Skeletal muscle tissue (tissue), 3 donors: ENCODE measurements at regions not wholly inside any gene's neighbourhood (a gene's known extent, or its start where the extent isn't known, plus 50 kb on each side); places are given as distances from the start of the nearest gene placed in this dataset.
"Not testable (repeated sequence)": the region's sequence is repeated elsewhere in the genome, so short reads cannot be mapped to it uniquely, and the experiment has no call there.

Source experiments
- H3K27ac ChIP-seq: one replicate; pipeline ENCODE4 v1.7.0; 2013; ENCODE audit warnings: mild to moderate bottlenecking, low read depth, low read length, inconsistent platforms
- H3K27me3 ChIP-seq, 3 donors: one replicate each; pipeline ENCODE4 v1.7.0; 2013; ENCODE audit warnings: low read length in 3 of 3; ENCODE audit not compliant: control insufficient read depth in 3 of 3, insufficient read depth in 3 of 3
- H3K36me3 ChIP-seq, 3 donors: one replicate each; pipeline ENCODE4 v1.7.0; 2013; ENCODE audit warnings: low read length in 3 of 3; ENCODE audit not compliant: control insufficient read depth in 3 of 3, insufficient read depth in 3 of 3
- H3K4me1 ChIP-seq, 3 donors: one replicate each; pipeline ENCODE4 v1.7.0; 2013; ENCODE audit warnings: low read length in 3 of 3, mild to moderate bottlenecking in 3 of 3; ENCODE audit not compliant: control insufficient read depth in 3 of 3, insufficient read depth in 3 of 3
- H3K4me3 ChIP-seq, 3 donors: one replicate each; pipeline ENCODE4 v1.7.0; 2013; ENCODE audit warnings: low read length in 3 of 3
- H3K9ac ChIP-seq, 3 donors: one replicate each; pipeline ENCODE4 v1.7.0; 2013; ENCODE audit warnings: low read length in 3 of 3, mild to moderate bottlenecking in 3 of 3, moderate library complexity in 2 of 3, low read depth in 1 of 3
- H3K9me3 ChIP-seq, 3 donors: one replicate each; pipeline ENCODE4 v1.7.0; 2013; ENCODE audit warnings: low read length in 3 of 3; ENCODE audit not compliant: control insufficient read depth in 3 of 3
- donor health status: Osteomylitis.

DNA sequence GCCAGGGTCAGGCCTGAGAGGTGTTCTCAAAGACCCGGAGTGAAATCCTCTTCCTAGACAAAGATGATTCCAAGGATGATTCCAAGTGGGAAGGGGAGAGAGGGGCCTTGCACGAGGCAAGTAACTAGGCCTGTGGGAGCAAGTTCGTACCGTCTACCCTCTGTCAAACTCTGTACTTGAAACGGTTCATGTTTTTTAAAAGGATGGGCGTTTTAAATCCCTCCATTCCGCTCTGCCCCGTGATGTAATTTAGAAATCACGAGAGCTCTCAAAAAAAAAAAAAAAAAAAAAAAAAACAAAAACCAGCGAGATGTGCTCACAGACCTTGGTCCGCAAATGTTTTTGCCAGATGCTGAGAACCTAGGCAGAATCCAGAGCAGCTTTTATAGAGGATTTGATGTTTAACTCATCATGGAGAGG lies 114.7 kb upstream of the CARD11 start:
- H3K4me1 ChIP-seq, result peaks cover 0 to 2% (median 0%) of the 10 kb centered on the region in 3 donors

DNA sequence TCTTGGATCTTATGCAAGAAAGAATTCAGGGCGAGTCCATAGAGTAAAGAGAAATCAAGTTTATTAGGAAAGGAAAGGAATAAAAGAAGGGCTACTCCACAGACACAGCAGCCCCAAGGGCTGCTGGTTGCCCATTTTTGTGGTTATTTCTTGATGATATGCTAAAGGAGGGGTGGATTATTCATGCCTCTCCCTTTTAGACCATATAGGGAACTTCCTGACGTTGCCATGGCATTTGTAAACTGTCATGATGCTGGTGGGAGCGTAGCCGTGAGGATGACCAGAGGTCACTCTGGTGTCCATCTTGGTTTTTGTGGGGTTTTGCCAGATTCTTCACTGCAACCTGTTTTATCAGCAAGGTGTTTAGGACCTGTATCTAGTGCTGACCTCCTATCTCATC lies 115.4 kb upstream of the CARD11 start:
- Histone ChIP-seq H3K4me3 (no peak overlapping the region), H3K9ac (no peak overlapping the region), H3K4me1 (peaks cover 0 to 2% (median 0%) of the 10 kb centered on the region in 3 donors), H3K36me3 (no peaks in the 10 kb centered on the region), H3K27ac (no peak overlapping the region), H3K9me3 (no peaks in the 10 kb centered on the region), H3K27me3 (peaks cover 0 to 4% (median 0%) of the 10 kb centered on the region in 3 donors)

More for the DNA sequence above, 114.7 kb upstream of the CARD11 start:
- Histone ChIP-seq H3K27ac (peak overlapping the region; percentile 19), H3K4me3 (peak overlapping the region in 1 of 3 donors; percentile 15), H3K9ac (no peak overlapping the region), H3K9me3 (no peaks in the 10 kb centered on the region), H3K27me3 (peaks cover 0 to 4% (median 0%) of the 10 kb centered on the region in 3 donors), H3K36me3 (no peaks in the 10 kb centered on the region)

DNA sequence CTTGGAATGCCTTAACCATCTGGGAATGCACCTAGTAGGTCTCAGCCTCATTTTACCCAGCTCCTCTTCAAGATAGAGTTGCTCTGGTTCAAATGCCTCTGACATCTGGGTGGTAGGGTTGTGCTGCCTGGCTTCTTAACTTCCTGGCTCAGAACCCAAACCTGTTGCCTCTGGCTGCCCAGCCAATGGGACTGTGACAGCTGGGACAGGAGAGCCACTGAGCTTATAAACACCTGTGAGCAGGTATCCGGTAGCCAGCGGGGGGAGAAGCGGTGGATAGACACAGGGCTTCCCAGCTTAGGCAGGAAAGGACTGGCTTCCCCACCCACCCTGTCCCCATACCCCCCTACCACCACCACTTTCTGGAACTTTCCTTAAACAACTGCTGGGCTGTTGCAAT lies 115.8 kb upstream of the CARD11 start:
- Histone ChIP-seq H3K4me1 (peaks cover 0 to 2% (median 0%) of the 10 kb centered on the region in 3 donors), H3K36me3 (no peaks in the 10 kb centered on the region), H3K27me3 (peaks cover 0 to 4% (median 0%) of the 10 kb centered on the region in 3 donors), H3K9me3 (no peaks in the 10 kb centered on the region), H3K27ac (no peak overlapping the region), H3K4me3 (no peak overlapping the region), H3K9ac (no peak overlapping the region)

DNA sequence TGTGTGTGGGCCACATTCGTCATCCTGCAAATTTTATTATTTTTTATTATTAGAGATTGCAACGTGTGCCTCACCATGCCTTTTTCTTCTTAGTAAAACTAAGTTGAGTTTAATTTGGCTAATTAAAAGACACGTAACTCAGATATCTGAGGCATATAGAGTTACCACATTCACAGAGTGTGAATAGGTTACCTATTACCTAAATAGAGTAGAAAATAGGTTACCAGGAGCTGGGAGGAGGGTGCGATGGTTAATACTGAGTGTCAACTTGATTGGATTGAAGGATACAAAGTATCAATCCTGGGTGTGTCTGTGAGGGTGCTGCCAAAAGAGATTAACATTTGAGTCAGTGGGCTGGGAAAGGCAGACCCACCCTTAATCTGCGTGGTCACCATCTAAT lies 116.3 kb upstream of the CARD11 start:
- H3K27ac ChIP-seq, H3K27me3 ChIP-seq, H3K4me1 ChIP-seq, H3K4me3 ChIP-seq, H3K9me3 ChIP-seq, H3K9ac ChIP-seq, H3K36me3 ChIP-seq: not testable (repeated sequence)

DNA sequence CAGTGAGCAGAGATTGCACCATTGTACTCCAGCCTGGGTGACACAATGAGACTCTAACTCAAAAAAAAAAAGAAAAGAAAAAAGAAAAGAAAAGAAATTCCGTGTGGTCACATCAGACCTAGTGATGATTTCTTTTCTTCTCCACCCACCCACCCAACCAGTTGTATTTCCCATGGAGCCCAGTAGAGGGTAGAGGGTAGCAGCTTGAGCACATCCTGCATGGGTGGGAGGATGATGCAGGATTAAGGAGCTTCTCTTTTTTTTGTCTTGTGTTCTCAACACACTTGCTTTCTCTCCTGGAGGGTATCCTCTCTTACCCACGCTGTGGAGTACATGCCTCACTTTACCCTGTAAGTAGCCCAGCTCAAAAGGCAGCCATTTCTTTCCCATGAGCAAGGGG lies 118.6 kb upstream of the CARD11 start:
- H3K4me1 ChIP-seq, result peaks cover 0 to 2% (median 0%) of the 10 kb centered on the region in 3 donors
- peaks cover 0 to 8% (median 0%) of the 10 kb centered on the region in 3 donors for H3K27me3 ChIP-seq
- H3K9me3 ChIP-seq, result no peaks in the 10 kb centered on the region
- no peak overlapping the region for H3K27ac ChIP-seq
- H3K9ac ChIP-seq, result no peak overlapping the region
- H3K4me3 ChIP-seq, result no peak overlapping the region
- H3K36me3 ChIP-seq, result no peaks in the 10 kb centered on the region

DNA sequence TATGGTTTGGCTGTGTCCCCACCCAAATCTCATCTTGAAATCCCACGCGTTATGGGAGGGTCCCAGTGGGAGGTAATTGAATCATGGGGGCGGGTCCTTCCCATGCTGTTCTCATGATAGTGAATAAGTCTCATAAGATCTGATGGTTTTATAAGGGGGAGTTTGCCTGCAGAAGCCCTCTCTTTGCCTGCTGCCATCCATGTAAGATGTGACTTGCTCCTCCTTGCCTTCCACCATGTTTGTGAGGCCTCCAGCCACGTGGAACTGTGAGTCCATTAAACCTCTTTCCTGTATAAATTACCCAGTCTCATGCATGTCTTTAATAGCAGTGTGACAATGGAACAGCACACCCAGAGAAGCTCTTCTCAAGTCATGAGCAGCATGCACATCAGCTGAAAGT lies 119.1 kb upstream of the CARD11 start:
- H3K27ac ChIP-seq, H3K4me1 ChIP-seq, H3K9me3 ChIP-seq, H3K27me3 ChIP-seq, H3K36me3 ChIP-seq, H3K4me3 ChIP-seq, H3K9ac ChIP-seq: not testable (repeated sequence)

DNA sequence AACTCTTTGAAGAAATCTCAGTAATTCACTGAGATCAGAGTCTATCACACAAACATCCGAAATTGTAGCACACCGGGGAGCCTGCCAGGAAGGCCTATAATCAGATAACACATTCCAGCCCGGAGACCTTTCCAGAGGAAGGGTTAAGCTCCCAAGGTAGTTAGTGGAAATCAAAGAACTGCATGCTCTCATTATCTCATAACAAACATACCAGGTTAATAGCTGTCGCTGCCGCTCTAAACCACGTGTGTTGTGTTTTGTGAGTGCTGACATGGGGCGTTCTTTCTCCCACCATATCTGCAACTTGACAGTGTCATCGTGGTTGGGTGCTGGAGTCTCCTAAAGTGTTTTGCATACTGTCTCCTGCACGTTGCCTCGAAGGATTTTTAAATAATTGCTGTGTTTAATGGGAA lies 120.7 kb upstream of the CARD11 start:
- no peak overlapping the region for H3K27ac ChIP-seq
- peaks cover 0 to 6% (median 6%) of the 10 kb centered on the region in 3 donors for H3K27me3 ChIP-seq
- H3K36me3 ChIP-seq, result no peaks in the 10 kb centered on the region
- H3K4me1 ChIP-seq, result no peaks in the 10 kb centered on the region
- H3K9ac ChIP-seq, result no peak overlapping the region
- H3K4me3 ChIP-seq, result no peak overlapping the region
- no peaks in the 10 kb centered on the region for H3K9me3 ChIP-seq

DNA sequence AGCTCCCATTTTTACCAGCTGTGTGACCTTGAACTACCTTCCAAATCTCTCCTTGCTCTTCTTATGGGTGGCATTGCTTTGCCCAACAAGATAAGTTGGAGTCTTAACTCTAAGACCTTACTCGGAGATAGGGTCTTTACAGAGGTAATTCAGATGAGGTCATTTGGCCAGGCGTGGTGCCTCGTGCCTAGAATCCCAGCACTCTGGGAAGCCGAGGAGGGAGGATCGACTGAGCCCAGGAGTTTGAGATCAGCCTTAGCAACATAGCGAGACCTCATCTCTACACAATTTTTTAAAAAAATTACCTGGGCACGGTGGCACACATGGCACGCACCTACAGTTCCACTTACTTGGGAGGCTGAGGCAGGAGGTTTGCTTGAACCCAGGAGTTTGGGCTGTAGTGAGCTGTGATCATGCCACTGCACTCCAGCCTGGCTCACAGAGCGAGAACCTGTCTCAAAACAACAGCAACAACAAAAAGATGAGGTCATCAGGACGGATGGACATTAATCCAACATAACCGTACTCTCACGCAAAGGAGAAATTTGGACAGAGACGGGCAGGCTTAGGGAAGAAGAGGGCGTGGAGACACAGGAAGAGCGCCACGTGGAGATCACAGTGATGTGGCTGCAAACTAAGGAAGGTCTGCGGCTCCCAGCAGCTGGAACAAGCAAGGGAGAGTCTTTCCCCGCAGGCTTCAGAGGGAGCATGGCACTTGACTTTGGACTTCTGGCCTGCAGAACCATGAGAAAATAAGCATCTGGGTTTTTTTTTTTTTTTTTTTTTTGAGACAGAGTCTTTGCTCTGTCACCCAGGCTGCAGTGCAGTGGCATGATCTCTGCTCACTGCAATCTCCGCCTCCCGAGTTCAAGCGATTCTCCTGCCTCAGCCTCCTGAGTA lies 122.3 kb upstream of the CARD11 start:
- Histone ChIP-seq H3K9ac (no peak overlapping the region), H3K4me3 (no peak overlapping the region), H3K36me3 (no peaks in the 10 kb centered on the region), H3K9me3 (no peaks in the 10 kb centered on the region), H3K27ac (no peak overlapping the region), H3K4me1 (no peaks in the 10 kb centered on the region), H3K27me3 (peaks cover 0 to 6% (median 6%) of the 10 kb centered on the region in 3 donors)

DNA sequence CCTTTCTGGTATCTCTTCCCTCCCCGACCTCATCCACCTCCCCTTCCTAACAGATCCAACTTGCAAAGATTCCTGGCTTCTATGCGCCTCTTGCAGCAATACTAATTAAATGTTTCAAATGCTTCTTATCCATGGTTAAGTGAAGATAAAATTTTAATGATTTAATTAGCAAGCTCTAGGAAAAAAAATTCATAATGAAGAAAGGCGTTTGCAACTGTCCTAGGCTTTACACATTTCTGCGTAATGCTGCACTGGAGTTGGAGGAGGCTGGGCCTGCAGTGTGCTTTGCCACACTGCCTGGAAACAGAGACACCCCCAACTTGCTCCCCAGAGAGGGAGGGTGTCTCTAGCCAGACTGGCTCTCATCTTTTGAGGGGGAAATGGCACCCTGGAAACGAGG lies 123.9 kb upstream of the CARD11 start:
- no peaks in the 10 kb centered on the region for H3K4me1 ChIP-seq

DNA sequence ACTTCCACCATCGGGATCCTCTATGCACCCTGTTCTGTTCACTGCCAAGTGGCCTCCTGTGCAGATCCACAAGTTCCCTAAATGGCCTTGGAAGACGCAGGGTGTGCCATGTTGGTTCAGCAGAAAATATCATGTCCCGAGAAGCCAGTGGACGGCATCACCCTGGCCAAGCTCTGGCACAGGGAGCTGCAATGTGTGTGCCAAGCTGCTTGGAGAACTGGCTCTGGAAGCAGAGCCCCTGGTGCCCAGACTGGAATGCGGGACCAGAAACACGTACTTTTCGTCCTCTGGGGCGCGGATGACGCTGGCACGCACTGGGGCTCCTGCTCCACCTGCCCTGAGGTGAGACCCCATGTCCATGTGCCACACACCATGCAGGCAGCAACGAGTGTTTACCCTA lies 124.7 kb upstream of the CARD11 start:
- no peak overlapping the region for H3K27ac ChIP-seq
- no peak overlapping the region for H3K4me3 ChIP-seq
- H3K27me3 ChIP-seq, result peaks cover 0 to 6% (median 4%) of the 10 kb centered on the region in 3 donors
- H3K9ac ChIP-seq, result no peak overlapping the region
- H3K9me3 ChIP-seq, result no peaks in the 10 kb centered on the region
- H3K36me3 ChIP-seq, result no peaks in the 10 kb centered on the region
- no peaks in the 10 kb centered on the region for H3K4me1 ChIP-seq

More for the DNA sequence above, 123.9 kb upstream of the CARD11 start:
- Histone ChIP-seq H3K36me3 (no peaks in the 10 kb centered on the region), H3K9ac (no peak overlapping the region), H3K27me3 (peaks cover 0 to 6% (median 4%) of the 10 kb centered on the region in 3 donors), H3K27ac (no peak overlapping the region), H3K4me3 (no peak overlapping the region), H3K9me3 (no peaks in the 10 kb centered on the region)
